Endothelial cell of umbilical vein (primary cell): ENCODE measurements at regions not wholly inside any gene's neighbourhood (a gene's known extent, or its start where the extent isn't known, plus 50 kb on each side); places are given as distances from the start of the nearest gene placed in this dataset.

Source experiments
- BruUV-seq: library from RNA; stranded (reverse); fragments of 400-500 nt; replicated peaks from 2 replicates; lab custom pipeline; 2021; lab: Mats Ljungman, UMichigan
- CTCF ChIA-PET: fragments of 300-600, 350-600 bp; sonication (Branson Sonifier 250); formaldehyde crosslinking; loops from one replicate; lab custom pipeline; 2021; ENCODE audit warnings: antibody characterized with exemption, inconsistent platforms; lab: Charles Lee
- POLR2A ChIA-PET: fragments of 300-600, 350-600 bp; sonication (Branson Sonifier 250); formaldehyde crosslinking; loops from one replicate; lab custom pipeline; 2021; ENCODE audit warnings: antibody characterized with exemption, inconsistent platforms; lab: Charles Lee
- DNase-seq: peaks from one replicate; pipeline ENCODE4 v3.0.0-alpha.2; 2011; ENCODE audit warnings: low read depth, low spot score
- FAIRE-seq: peaks from 2 replicates; lab custom pipeline; 2011; peaks lifted over from hg19 to GRCh38; lab: Jason Lieb, UNC
- H2AFZ ChIP-seq: 2 replicates; pipeline ENCODE4 v1.6.0; 2012; ENCODE audit warnings: low read depth, low read length, control low read depth, inconsistent platforms
- H3K27ac ChIP-seq: 2 replicates; pipeline ENCODE4 v1.5.1; 2011; ENCODE audit warnings: low read depth, mild to moderate bottlenecking, control low read depth, low read length, moderate library complexity; ENCODE audit not compliant: insufficient read depth
- H3K27me3 ChIP-seq, 2 experiments: 2 replicates each; pipeline versions ENCODE4 v1.6.0 to v1.6.1; 2011; ENCODE audit warnings: low read length in 2 of 2, mixed read lengths in 1 of 2; ENCODE audit not compliant: control insufficient read depth in 2 of 2, insufficient read depth in 2 of 2
- H3K36me3 ChIP-seq, 2 experiments: 2 replicates in 1 of 2; 3 replicates in 1 of 2; pipeline ENCODE4 v1.5.1; 2011; ENCODE audit warnings: low read length in 2 of 2, mild to moderate bottlenecking in 1 of 2, moderate library complexity in 1 of 2; ENCODE audit not compliant: control insufficient read depth in 2 of 2, insufficient read depth in 2 of 2; ENCODE audit errors: extremely low read depth in 1 of 2
- H3K4me1 ChIP-seq: 3 replicates; pipeline ENCODE4 v1.5.1; 2011; ENCODE audit warnings: mild to moderate bottlenecking, low read length; ENCODE audit not compliant: control insufficient read depth, insufficient read depth; ENCODE audit errors: extremely low read depth
- H3K4me2 ChIP-seq: 2 replicates; pipeline ENCODE4 v1.6.1; 2011; ENCODE audit warnings: low read length, control low read depth, mixed read lengths; ENCODE audit not compliant: insufficient read depth
- H3K4me3 ChIP-seq, 3 experiments: fragments of 200-600 bp in 1 of 3; sonication (generic), shearing (Covaris generic) in 1 of 3; replicated peaks in 1 of 3; 2 replicates each; pipeline ENCODE4 v1.5.1; 2011 to 2016; ENCODE audit warnings: control low read depth in 3 of 3, low read length in 3 of 3, mild to moderate bottlenecking in 2 of 3, inconsistent platforms in 1 of 3, low read depth in 1 of 3, moderate library complexity in 1 of 3; ENCODE audit not compliant: insufficient read depth in 1 of 3
- H3K79me2 ChIP-seq: 2 replicates; pipeline ENCODE4 v1.6.0; 2012; ENCODE audit warnings: low read length, inconsistent platforms; ENCODE audit not compliant: control insufficient read depth, insufficient read depth
- H3K9ac ChIP-seq: replicated peaks from 2 replicates; pipeline ENCODE3; 2011; ENCODE audit warnings: low read length, control low read depth; ENCODE audit not compliant: insufficient read depth; ENCODE audit errors: extremely low read depth
- H3K9me1 ChIP-seq: replicated peaks from 3 replicates; pipeline ENCODE4 v1.6.0; 2011; ENCODE audit warnings: mild to moderate bottlenecking, low read length; ENCODE audit not compliant: control insufficient read depth, insufficient read depth; ENCODE audit errors: extremely low read depth
- H3K9me3 ChIP-seq: replicated peaks from 2 replicates; pipeline ENCODE4 v1.5.1; 2012; ENCODE audit warnings: low read length, inconsistent platforms; ENCODE audit not compliant: control insufficient read depth, insufficient read depth
- H4K20me1 ChIP-seq: replicated peaks from 2 replicates; pipeline ENCODE3; 2011; ENCODE audit warnings: mild to moderate bottlenecking, low read length; ENCODE audit not compliant: control insufficient read depth, insufficient read depth; ENCODE audit errors: extremely low read depth
- CTCF ChIP-seq, 2 donors: IDR thresholded peaks; 1 replicate in 1 of 2; 2 replicates in 1 of 2; pipeline ENCODE4 v1.5.1; 2011; ENCODE audit warnings: low read length in 2 of 2, mild to moderate bottlenecking in 2 of 2, moderate library complexity in 2 of 2, control low read depth in 1 of 2, inconsistent platforms in 1 of 2, low read depth in 1 of 2; ENCODE audit not compliant: insufficient read depth in 1 of 2; ENCODE audit errors: extremely low read depth in 1 of 2
- EZH2 ChIP-seq: IDR thresholded peaks from 2 replicates; pipeline ENCODE4 v1.6.1; 2012; ENCODE audit warnings: borderline replicate concordance, low read depth, mild to moderate bottlenecking, moderate library complexity, low read length, inconsistent platforms; ENCODE audit not compliant: severe bottlenecking
- FOS ChIP-seq: IDR thresholded peaks from 2 replicates; pipeline ENCODE4 v1.6.1; 2011; ENCODE audit warnings: mild to moderate bottlenecking, low read length, moderate library complexity, borderline replicate concordance; ENCODE audit not compliant: insufficient read depth
- GATA2 ChIP-seq: IDR thresholded peaks from 2 replicates; pipeline ENCODE4 v1.7.0; 2011; ENCODE audit warnings: low read depth, mild to moderate bottlenecking, moderate library complexity, mixed read lengths, low read length; ENCODE audit not compliant: insufficient read length, insufficient read depth
- JUN ChIP-seq: IDR thresholded peaks from 2 replicates; pipeline ENCODE4 v1.6.1; 2011; ENCODE audit warnings: borderline replicate concordance, low read depth; ENCODE audit not compliant: insufficient read length, insufficient read depth
- MAX ChIP-seq: IDR thresholded peaks from 2 replicates; pipeline ENCODE4 v1.6.1; 2011; ENCODE audit not compliant: insufficient read depth, insufficient read length
- MYC ChIP-seq: IDR thresholded peaks from one replicate; pipeline ENCODE4 v1.6.1; 2011; ENCODE audit warnings: mild to moderate bottlenecking, low read depth, low read length
- POLR2A ChIP-seq: IDR thresholded peaks from 2 replicates; pipeline ENCODE4 v1.6.1; 2012; ENCODE audit warnings: low read depth, mild to moderate bottlenecking, control low read depth, low read length
- POLR2AphosphoS5 ChIP-seq: IDR thresholded peaks from 2 replicates; pipeline ENCODE4 v1.6.1; 2012; ENCODE audit warnings: low read depth, mild to moderate bottlenecking, control low read depth, low read length, moderate library complexity; ENCODE audit not compliant: insufficient read depth
- dilution Hi-C: fragments of 300-500 bp; cut with MboI; formaldehyde crosslinking; loops from one replicate; pipeline ENCODE4 v1.15.0; 2019; ENCODE audit warnings: low sequenced_read_pairs; ENCODE audit not compliant: extremely low pct_ligation_motif_present
- intact Hi-C: fragments of 100-400 bp; cut with micrococcal nuclease; formaldehyde crosslinking; loops from one replicate; pipeline ENCODE4 v1.10.0; 2022

DNA sequence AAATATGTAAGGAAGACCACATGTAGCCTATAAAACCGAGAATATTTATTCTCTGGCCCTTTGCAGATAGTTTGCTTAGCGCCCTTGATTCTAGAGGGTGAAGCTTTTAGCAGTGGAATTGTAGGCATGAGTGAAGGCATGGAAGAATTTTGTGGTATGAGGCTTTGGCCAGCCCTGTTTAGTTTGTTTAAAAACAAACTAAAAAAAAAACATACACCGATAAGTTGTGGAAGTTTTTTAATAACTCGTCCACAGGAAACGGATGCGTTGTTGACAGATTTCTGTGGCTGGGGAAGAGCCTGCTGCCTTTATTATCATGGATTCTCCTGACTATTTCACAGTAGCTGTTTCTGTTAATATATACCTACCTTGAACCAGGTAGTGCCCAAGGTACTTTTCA, 194.7 kb upstream of the LNX1 start:
- H3K4me3 ChIP-seq: no peak overlapping the region
- H3K9me3 ChIP-seq: no peaks in the 10 kb centered on the region
- H3K27me3 ChIP-seq: peaks cover 0 to 5% of the 10 kb centered on the region in 2 experiments
- CTCF ChIA-PET: no interaction called here
- POLR2A ChIA-PET: no interaction called here
- H3K79me2 ChIP-seq: no peaks in the 10 kb centered on the region
- no peak for TF ChIP-seq MYC
- no peak for TF ChIP-seq EZH2
- TF ChIP-seq FOS: no peak
- no peak for TF ChIP-seq GATA2
- no peak for TF ChIP-seq JUN
- no peak for TF ChIP-seq CTCF (IDR thresholded peaks at IDR 0.05; ENCODE audit: extremely low read depth in 1 of 2, insufficient read depth in 1 of 2, low read depth in 1 of 2, low read length in 2 of 2)
- TF ChIP-seq POLR2A: no peak
- no peak for TF ChIP-seq MAX
- no peak for TF ChIP-seq POLR2AphosphoS5
- no peaks in the 10 kb centered on the region for H4K20me1 ChIP-seq
- H3K36me3 ChIP-seq: no peaks in the 10 kb centered on the region
- H3K9me1 ChIP-seq: no peaks in the 10 kb centered on the region
- no peak overlapping the region for H3K27ac ChIP-seq
- intact Hi-C loops: no loop called here
- no TSS peak for BruUV-seq
- no peak overlapping the region for H3K4me2 ChIP-seq
- H3K9ac ChIP-seq: no peak overlapping the region
- no peaks in the 10 kb centered on the region for H3K4me1 ChIP-seq
- no peak for FAIRE-seq
- DNase-seq: no peak
- H2AFZ ChIP-seq: no peak overlapping the region
- dilution Hi-C loops: no loop called here
